ENCODE measurements at regions not wholly inside any gene's neighbourhood (a gene's known extent, or its start where the extent isn't known, plus 50 kb on each side); places are given as distances from the start of the nearest gene placed in this dataset.

DNA sequence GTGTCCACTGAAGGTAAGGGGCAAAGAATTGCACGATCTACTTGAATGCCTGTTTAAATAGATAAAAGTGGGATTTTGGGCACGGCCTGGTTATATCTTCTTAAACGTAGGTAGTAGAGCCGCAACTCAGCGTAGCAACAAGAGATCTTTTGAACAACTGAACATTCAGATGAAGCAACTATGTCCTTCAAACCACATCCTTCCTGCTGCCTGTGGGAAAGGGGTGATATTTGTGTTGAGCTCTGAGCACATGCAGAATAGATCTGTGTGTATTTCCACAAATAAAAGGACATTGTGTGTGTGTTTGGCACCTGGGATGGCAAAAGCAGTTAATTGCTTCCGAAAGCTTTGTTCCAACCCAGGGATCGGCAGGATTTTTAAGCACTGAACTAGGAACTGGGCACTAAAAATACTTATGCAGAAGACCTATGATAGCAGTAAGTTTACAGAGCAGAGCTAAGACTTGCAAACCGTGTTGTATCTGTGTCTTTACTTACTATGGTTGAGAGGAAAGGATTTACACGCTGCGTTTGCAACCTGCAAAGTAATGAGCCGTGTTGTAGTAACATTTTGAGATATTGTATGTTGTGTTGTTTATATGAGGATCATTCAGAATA is 333.4 kb downstream of the CHRM3 start:
- TF ChIP-seq, protein P1, sequence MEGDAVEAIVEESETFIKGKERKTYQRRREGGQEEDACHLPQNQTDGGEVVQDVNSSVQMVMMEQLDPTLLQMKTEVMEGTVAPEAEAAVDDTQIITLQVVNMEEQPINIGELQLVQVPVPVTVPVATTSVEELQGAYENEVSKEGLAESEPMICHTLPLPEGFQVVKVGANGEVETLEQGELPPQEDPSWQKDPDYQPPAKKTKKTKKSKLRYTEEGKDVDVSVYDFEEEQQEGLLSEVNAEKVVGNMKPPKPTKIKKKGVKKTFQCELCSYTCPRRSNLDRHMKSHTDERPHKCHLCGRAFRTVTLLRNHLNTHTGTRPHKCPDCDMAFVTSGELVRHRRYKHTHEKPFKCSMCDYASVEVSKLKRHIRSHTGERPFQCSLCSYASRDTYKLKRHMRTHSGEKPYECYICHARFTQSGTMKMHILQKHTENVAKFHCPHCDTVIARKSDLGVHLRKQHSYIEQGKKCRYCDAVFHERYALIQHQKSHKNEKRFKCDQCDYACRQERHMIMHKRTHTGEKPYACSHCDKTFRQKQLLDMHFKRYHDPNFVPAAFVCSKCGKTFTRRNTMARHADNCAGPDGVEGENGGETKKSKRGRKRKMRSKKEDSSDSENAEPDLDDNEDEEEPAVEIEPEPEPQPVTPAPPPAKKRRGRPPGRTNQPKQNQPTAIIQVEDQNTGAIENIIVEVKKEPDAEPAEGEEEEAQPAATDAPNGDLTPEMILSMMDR (optimal IDR thresholded peaks at IDR 0.05 in 1 of 3, IDR thresholded peaks at IDR 0.05 in 1 of 3, conservative IDR thresholded peaks at IDR 0.05 in 1 of 3; ENCODE audit: extremely low read depth in 1 of 3, insufficient read depth in 2 of 3, low read length in 3 of 3), result no peak
- TF ChIP-seq EZH2 (IDR thresholded peaks at IDR 0.05; ENCODE audit: low read length), result no peak

Data from keratinocyte (primary cell).